Esophagus (tissue), 2 donors: ENCODE measurements at regions not wholly inside any gene's neighbourhood (a gene's known extent, or its start where the extent isn't known, plus 50 kb on each side); places are given as distances from the start of the nearest gene placed in this dataset.
"Not testable (repeated sequence)": the region's sequence is repeated elsewhere in the genome, so short reads cannot be mapped to it uniquely, and the experiment has no call there.

Experiments used
- H3K27ac ChIP-seq, 2 donors: one replicate each; pipeline ENCODE4 v1.5.1; 2013; ENCODE audit warnings: low read depth in 2 of 2, mild to moderate bottlenecking in 2 of 2, inconsistent platforms in 1 of 2, low read length in 1 of 2, moderate library complexity in 1 of 2
- H3K27me3 ChIP-seq, 2 donors: one replicate each; pipeline ENCODE4 v1.6.1; 2013; ENCODE audit warnings: low read length in 2 of 2, control low read depth in 1 of 2, mild to moderate bottlenecking in 1 of 2; ENCODE audit not compliant: insufficient read depth in 2 of 2, control insufficient read depth in 1 of 2
- H3K36me3 ChIP-seq, 2 donors: one replicate each; pipeline ENCODE4 v1.6.1; 2013; ENCODE audit warnings: low read length in 1 of 2; ENCODE audit not compliant: control insufficient read depth in 2 of 2, insufficient read depth in 2 of 2
- H3K4me1 ChIP-seq, 2 donors: one replicate each; pipeline ENCODE4 v1.6.1; 2013; ENCODE audit warnings: low read length in 1 of 2; ENCODE audit not compliant: control insufficient read depth in 2 of 2, insufficient read depth in 2 of 2
- H3K4me3 ChIP-seq, 2 donors: one replicate each; pipeline ENCODE4 v1.5.1; 2013; ENCODE audit warnings: low read length in 2 of 2, mild to moderate bottlenecking in 2 of 2, low read depth in 1 of 2, moderate library complexity in 1 of 2
- H3K9me3 ChIP-seq, 2 donors: one replicate each; pipeline ENCODE4 v1.6.1; 2013; ENCODE audit warnings: mild to moderate bottlenecking in 2 of 2, low read depth in 1 of 2, low read length in 1 of 2, moderate library complexity in 1 of 2; ENCODE audit not compliant: control insufficient read depth in 2 of 2, insufficient read depth in 1 of 2
- WGBS, 2 donors: extraction: QIAGEN DNeasy Blood & Tissue Kit; methylation state at CpG; one replicate each; pipeline ENCODE4 v1.1.7; 2013; 5-methylcytosine and 5-hydroxymethylcytosine counted together
- donor health status: healthy with polysubstance abuse.
- donor health status: Bipolar disorder and iron deficiency.

GRCh38 chr2:48187503-48187902, 127.0 kb upstream of the FOXN2 start:
- WGBS, 2 donors: 96% methylated on average over 1 of the region's 1 CpG
- H3K27me3 ChIP-seq: no peaks in the 10 kb centered on the region

GRCh38 chr2:48189552-48190228, 124.8 kb upstream of the FOXN2 start:
- Histone ChIP-seq H3K9me3 (no peaks in the 10 kb centered on the region), H3K27ac (no peak overlapping the region), H3K27me3 (no peaks in the 10 kb centered on the region), H3K4me3 (no peak overlapping the region), H3K36me3 (no peaks in the 10 kb centered on the region), H3K4me1 (no peaks in the 10 kb centered on the region)
- WGBS, 2 donors: 78 to 82% methylated on average over 4 of the region's 4 CpGs

More at GRCh38 chr2:48187503-48187902, 127.0 kb upstream of the FOXN2 start:
- Histone ChIP-seq H3K4me3 (no peak overlapping the region), H3K4me1 (no peaks in the 10 kb centered on the region), H3K36me3 (no peaks in the 10 kb centered on the region), H3K9me3 (no peaks in the 10 kb centered on the region), H3K27ac (no peak overlapping the region)

GRCh38 chr2:48190230-48190629, 124.3 kb upstream of the FOXN2 start:
- Histone ChIP-seq H3K27me3 (no peaks in the 10 kb centered on the region), H3K36me3 (no peaks in the 10 kb centered on the region), H3K27ac (no peak overlapping the region), H3K4me3 (no peak overlapping the region), H3K4me1 (no peaks in the 10 kb centered on the region), H3K9me3 (no peaks in the 10 kb centered on the region)
- WGBS, 2 donors: 93 to 97% methylated on average over 2 of the region's 2 CpGs

GRCh38 chr2:48194641-48195040, 119.8 kb upstream of the FOXN2 start:
- Histone ChIP-seq H3K9me3 (no peaks in the 10 kb centered on the region), H3K27ac (no peak overlapping the region), H3K36me3 (no peaks in the 10 kb centered on the region), H3K27me3 (no peaks in the 10 kb centered on the region), H3K4me3 (no peak overlapping the region), H3K4me1 (no peaks in the 10 kb centered on the region)
- 39 to 42% methylated on average over 1 of the region's 1 CpG for WGBS, 2 donors

- H3K9me3 ChIP-seq: no peaks in the 10 kb centered on the region
- no peaks in the 10 kb centered on the region for H3K36me3 ChIP-seq
- H3K27me3 ChIP-seq: no peaks in the 10 kb centered on the region
- no peak overlapping the region for H3K27ac ChIP-seq
- 91 to 92% methylated on average over 3 of the region's 3 CpGs for WGBS, 2 donors
- H3K4me3 ChIP-seq: no peak overlapping the region
- H3K4me1 ChIP-seq: no peaks in the 10 kb centered on the region
Observed at GRCh38 chr2:48195169-48195568, 119.3 kb upstream of the FOXN2 start.

GRCh38 chr2:48197618-48198017, 116.9 kb upstream of the FOXN2 start:
- no peaks in the 10 kb centered on the region for H3K9me3 ChIP-seq
- H3K27me3 ChIP-seq: no peaks in the 10 kb centered on the region
- 61 to 94% methylated on average over 1 of the region's 1 CpG for WGBS, 2 donors
- H3K4me1 ChIP-seq: no peaks in the 10 kb centered on the region
- no peaks in the 10 kb centered on the region for H3K36me3 ChIP-seq
- no peak overlapping the region for H3K27ac ChIP-seq
- H3K4me3 ChIP-seq: no peak overlapping the region

- no peak overlapping the region for H3K27ac ChIP-seq
- H3K4me3 ChIP-seq: no peak overlapping the region
- no peaks in the 10 kb centered on the region for H3K36me3 ChIP-seq
- H3K4me1 ChIP-seq: no peaks in the 10 kb centered on the region
- H3K27me3 ChIP-seq: no peaks in the 10 kb centered on the region
- 88 to 100% methylated on average over 1 of the region's 1 CpG for WGBS, 2 donors
- no peaks in the 10 kb centered on the region for H3K9me3 ChIP-seq
Observed at GRCh38 chr2:48198371-48198770, 116.1 kb upstream of the FOXN2 start.

- Histone ChIP-seq H3K27ac (no peak overlapping the region), H3K4me1 (no peaks in the 10 kb centered on the region), H3K27me3 (no peaks in the 10 kb centered on the region), H3K9me3 (no peaks in the 10 kb centered on the region), H3K36me3 (no peaks in the 10 kb centered on the region), H3K4me3 (no peak overlapping the region)
- WGBS, 2 donors: 82 to 83% methylated on average over 7 of the region's 7 CpGs
Observed at GRCh38 chr2:48199070-48199469, 115.4 kb upstream of the FOXN2 start.

GRCh38 chr2:48200620-48201293, 113.7 kb upstream of the FOXN2 start:
- Histone ChIP-seq H3K4me3 (no peak overlapping the region), H3K4me1 (no peaks in the 10 kb centered on the region), H3K9me3 (no peaks in the 10 kb centered on the region), H3K27ac (no peak overlapping the region), H3K27me3 (no peaks in the 10 kb centered on the region), H3K36me3 (no peaks in the 10 kb centered on the region)
- 89% methylated on average over 4 of the region's 4 CpGs for WGBS, 2 donors

GRCh38 chr2:48201435-48201834, 113.0 kb upstream of the FOXN2 start:
- 86 to 96% methylated on average over 2 of the region's 2 CpGs for WGBS, 2 donors
- H3K36me3 ChIP-seq, H3K4me3 ChIP-seq, H3K9me3 ChIP-seq, H3K27ac ChIP-seq, H3K4me1 ChIP-seq, H3K27me3 ChIP-seq: not testable (repeated sequence)
